Peyer's patch (tissue), 4 donors: ENCODE measurements at regions not wholly inside any gene's neighbourhood (a gene's known extent, or its start where the extent isn't known, plus 50 kb on each side); places are given as distances from the start of the nearest gene placed in this dataset.

ENCODE experiments used
- DNase-seq, 3 donors: peaks; one replicate each; pipeline ENCODE4 v3.0.0-alpha.2; 2017 to 2019
- H3K27ac ChIP-seq, 4 donors: fragments of 200-600 bp; sonication (generic); one replicate each; pipeline ENCODE4 v1.5.1; 2016 to 2019
- H3K27me3 ChIP-seq, 2 donors: fragments of 200-600 bp; sonication (generic); one replicate each; pipeline ENCODE4 v1.5.1; 2019
- H3K36me3 ChIP-seq, 3 donors: fragments of 200-600 bp; sonication (generic); one replicate each; pipeline ENCODE4 v1.5.1; 2016 to 2019
- H3K4me1 ChIP-seq, 4 donors: fragments of 200-600 bp; sonication (generic); one replicate each; pipeline ENCODE4 v1.5.1; 2016 to 2019
- H3K4me3 ChIP-seq, 4 donors: fragments of 200-600 bp; sonication (generic); 1 replicate in 3 of 4; 2 replicates in 1 of 4; pipeline ENCODE4 v1.5.1; 2016 to 2019; ENCODE audit warnings: mild to moderate bottlenecking in 1 of 4
- H3K9me3 ChIP-seq, 4 donors: fragments of 200-600 bp; sonication (generic); one replicate each; pipeline ENCODE4 v1.5.1; 2016 to 2019; ENCODE audit warnings: mild to moderate bottlenecking in 1 of 4
- CTCF ChIP-seq, 6 experiments: fragments of 450-650 bp in 4 of 6; fragments of 200-600 bp in 2 of 6; sonication (generic) in 1 of 6; IDR thresholded peaks; one replicate each; pipeline ENCODE4 v1.5.1; 2017 to 2019; ENCODE audit warnings: antibody characterized with exemption in 6 of 6, mild to moderate bottlenecking in 3 of 6, moderate library complexity in 1 of 6
- POLR2A ChIP-seq, 2 donors: fragments of 450-650 bp; IDR thresholded peaks; one replicate each; pipeline ENCODE4 v1.5.1; 2017; ENCODE audit warnings: antibody characterized with exemption in 2 of 2, mild to moderate bottlenecking in 2 of 2, moderate library complexity in 2 of 2

DNA sequence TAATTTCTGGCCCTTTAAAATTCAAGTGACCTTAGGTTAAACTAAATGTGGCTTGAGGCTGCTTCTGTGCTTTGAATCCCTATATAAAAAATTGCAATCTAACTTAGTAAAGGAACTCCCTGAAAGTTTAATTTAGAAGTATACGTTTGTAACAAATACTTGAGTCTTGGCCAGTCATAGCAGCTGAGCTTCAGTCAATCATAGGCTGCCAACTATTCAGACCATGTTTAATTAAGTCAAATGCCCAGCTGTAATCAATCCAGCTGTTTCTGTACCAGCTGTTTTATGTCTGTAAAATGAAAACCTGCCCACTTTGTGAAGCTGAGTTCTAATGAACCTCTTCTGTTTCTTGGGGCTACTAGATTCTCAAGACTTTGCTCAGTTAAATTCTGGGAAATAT lies 760.1 kb downstream of the MAT2B start:
- no peaks in the 10 kb centered on the region for H3K4me1 ChIP-seq
- TF ChIP-seq CTCF (IDR thresholded peaks at IDR 0.05), result no peak
- no peak for TF ChIP-seq POLR2A (IDR thresholded peaks at IDR 0.05)
- no peak for DNase-seq
- no peak overlapping the region for H3K27ac ChIP-seq
- H3K36me3 ChIP-seq, result no peaks in the 10 kb centered on the region
- no peaks in the 10 kb centered on the region for H3K9me3 ChIP-seq
- H3K4me3 ChIP-seq, result no peak overlapping the region
- no peaks in the 10 kb centered on the region for H3K27me3 ChIP-seq

GRCh38 chr5:164266571-164266970 lies 761.2 kb downstream of the MAT2B start:
- H3K9me3 ChIP-seq, result no peaks in the 10 kb centered on the region
- no peaks in the 10 kb centered on the region for H3K36me3 ChIP-seq
- no peaks in the 10 kb centered on the region for H3K4me1 ChIP-seq
- no peaks in the 10 kb centered on the region for H3K27me3 ChIP-seq
- DNase-seq, result no peak
- no peak for TF ChIP-seq CTCF (IDR thresholded peaks at IDR 0.05)
- no peak for TF ChIP-seq POLR2A (IDR thresholded peaks at IDR 0.05)
- no peak overlapping the region for H3K27ac ChIP-seq
- no peak overlapping the region for H3K4me3 ChIP-seq

DNA sequence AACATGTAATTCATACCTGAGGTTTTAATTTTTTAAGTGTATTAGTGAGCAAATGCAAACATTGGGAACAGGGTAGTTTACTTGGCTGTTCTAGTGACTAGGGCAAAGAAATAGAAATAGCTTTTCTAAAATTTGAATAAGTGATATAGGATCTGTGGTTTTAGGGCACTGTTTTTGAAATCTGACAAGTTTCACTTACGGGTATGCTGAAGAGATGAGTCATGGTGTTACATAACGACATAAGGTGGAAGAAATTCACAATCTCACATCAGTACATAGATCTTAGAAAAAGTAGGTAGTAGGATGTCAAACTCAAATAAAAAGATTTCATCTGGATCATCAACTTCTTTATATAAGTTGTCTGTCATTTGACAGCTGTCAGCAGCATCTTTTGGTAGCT lies 772.3 kb downstream of the MAT2B start:
- Histone ChIP-seq H3K36me3 (no peaks in the 10 kb centered on the region), H3K9me3 (no peaks in the 10 kb centered on the region), H3K4me1 (no peaks in the 10 kb centered on the region), H3K27me3 (no peaks in the 10 kb centered on the region), H3K27ac (no peak overlapping the region), H3K4me3 (no peak overlapping the region)
- TF ChIP-seq POLR2A (IDR thresholded peaks at IDR 0.05) (no peak), CTCF (IDR thresholded peaks at IDR 0.05) (no peak)
- DNase-seq, result no peak

- no peak overlapping the region for H3K4me3 ChIP-seq
- no peaks in the 10 kb centered on the region for H3K4me1 ChIP-seq
- H3K36me3 ChIP-seq, result no peaks in the 10 kb centered on the region
- H3K27ac ChIP-seq, result no peak overlapping the region
- no peak for DNase-seq
- no peaks in the 10 kb centered on the region for H3K9me3 ChIP-seq
- no peaks in the 10 kb centered on the region for H3K27me3 ChIP-seq
- TF ChIP-seq CTCF (IDR thresholded peaks at IDR 0.05) (no peak), POLR2A (IDR thresholded peaks at IDR 0.05) (no peak)
These were observed 784.1 kb downstream of the MAT2B start for GRCh38 chr5:164289526-164289925.

GRCh38 chr5:164296603-164297080 lies 791.2 kb downstream of the MAT2B start:
- Histone ChIP-seq H3K27ac (no peak overlapping the region), H3K4me1 (no peaks in the 10 kb centered on the region), H3K9me3 (no peaks in the 10 kb centered on the region), H3K36me3 (no peaks in the 10 kb centered on the region), H3K27me3 (no peaks in the 10 kb centered on the region), H3K4me3 (no peak overlapping the region)
- DNase-seq, result no peak
- TF ChIP-seq POLR2A (IDR thresholded peaks at IDR 0.05) (no peak), CTCF (IDR thresholded peaks at IDR 0.05) (no peak)

DNA sequence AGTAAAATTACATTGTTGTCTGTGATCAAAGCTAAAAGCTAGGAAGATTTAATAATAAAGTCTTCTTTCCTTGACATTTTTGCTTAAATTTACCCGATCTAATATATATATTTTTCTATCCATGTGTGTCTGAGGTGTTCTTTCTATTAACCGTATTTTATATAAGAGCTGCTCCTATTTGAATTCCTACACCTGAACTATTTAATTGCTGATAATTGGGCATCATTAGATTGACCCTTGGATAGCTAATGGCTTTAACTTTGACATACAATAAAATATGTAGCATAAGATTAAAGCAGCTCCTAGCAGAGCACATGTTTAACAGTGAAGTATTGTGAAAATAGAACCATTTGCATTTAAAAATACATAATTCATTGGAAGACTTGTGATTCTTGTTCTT lies 792.7 kb downstream of the MAT2B start:
- no peaks in the 10 kb centered on the region for H3K9me3 ChIP-seq
- TF ChIP-seq POLR2A (IDR thresholded peaks at IDR 0.05), result no peak
- TF ChIP-seq CTCF (IDR thresholded peaks at IDR 0.05), result no peak
- no peaks in the 10 kb centered on the region for H3K36me3 ChIP-seq
- no peak overlapping the region for H3K27ac ChIP-seq
- H3K4me1 ChIP-seq, result no peaks in the 10 kb centered on the region
- no peak for DNase-seq
- H3K27me3 ChIP-seq, result no peaks in the 10 kb centered on the region
- H3K4me3 ChIP-seq, result no peak overlapping the region
